Thyroid gland (tissue), 4 donors: ENCODE measurements at regions not wholly inside any gene's neighbourhood (a gene's known extent, or its start where the extent isn't known, plus 50 kb on each side); places are given as distances from the start of the nearest gene placed in this dataset.

Experiments used
- CTCF ChIP-seq, 6 experiments: fragments of 200-600 bp in 3 of 6; fragments of 450-650 bp in 3 of 6; sonication (generic) in 3 of 6; IDR thresholded peaks; one replicate each; pipeline ENCODE4 v1.5.1; 2016 to 2019; ENCODE audit warnings: antibody characterized with exemption in 6 of 6, mild to moderate bottlenecking in 2 of 6, inconsistent platforms in 1 of 6, moderate library complexity in 1 of 6
- POLR2A ChIP-seq, 2 donors: fragments of 450-650 bp; IDR thresholded peaks; one replicate each; pipeline ENCODE4 v1.6.1; 2017; ENCODE audit warnings: antibody characterized with exemption in 2 of 2, mild to moderate bottlenecking in 2 of 2, moderate library complexity in 1 of 2

GRCh38 chr20:17838921-17839320, 129.7 kb downstream of the SNX5 start:
- TF ChIP-seq CTCF (IDR thresholded peaks at IDR 0.05) (no peak), POLR2A (IDR thresholded peaks at IDR 0.05) (no peak)
